Subcutaneous abdominal adipose tissue (tissue), 5 donors: ENCODE measurements at regions not wholly inside any gene's neighbourhood (a gene's known extent, or its start where the extent isn't known, plus 50 kb on each side); places are given as distances from the start of the nearest gene placed in this dataset.

Source experiments
- H3K27ac ChIP-seq: one replicate; pipeline ENCODE4 v1.7.0; 2013; ENCODE audit warnings: low read depth, mild to moderate bottlenecking, inconsistent platforms, low read length, moderate library complexity
- H3K27me3 ChIP-seq, 5 donors: one replicate each; pipeline ENCODE4 v1.7.0; 2013; ENCODE audit warnings: low read length in 5 of 5, inconsistent platforms in 1 of 5; ENCODE audit not compliant: control insufficient read depth in 5 of 5, insufficient read depth in 4 of 5
- H3K36me3 ChIP-seq, 5 donors: one replicate each; pipeline ENCODE4 v1.7.0; 2013; ENCODE audit warnings: low read length in 5 of 5; ENCODE audit not compliant: control insufficient read depth in 5 of 5, insufficient read depth in 5 of 5
- H3K4me1 ChIP-seq, 5 donors: one replicate each; pipeline ENCODE4 v1.7.0; 2013; ENCODE audit warnings: low read length in 5 of 5, mild to moderate bottlenecking in 3 of 5, moderate library complexity in 1 of 5; ENCODE audit not compliant: control insufficient read depth in 5 of 5, insufficient read depth in 5 of 5
- H3K4me3 ChIP-seq, 5 donors: one replicate each; pipeline ENCODE4 v1.7.0; 2013; ENCODE audit warnings: low read length in 5 of 5, low read depth in 1 of 5
- H3K9ac ChIP-seq, 5 donors: one replicate each; pipeline ENCODE4 v1.7.0; 2013; ENCODE audit warnings: low read length in 5 of 5, mild to moderate bottlenecking in 4 of 5, moderate library complexity in 3 of 5
- H3K9me3 ChIP-seq, 5 donors: one replicate each; pipeline ENCODE4 v1.7.0; 2013; ENCODE audit warnings: low read length in 5 of 5; ENCODE audit not compliant: control insufficient read depth in 5 of 5
- donor health status: healthy.
- donor health status: healthy.
- donor health status: healthy.
- donor health status: healthy.
- donor health status: healthy.

DNA sequence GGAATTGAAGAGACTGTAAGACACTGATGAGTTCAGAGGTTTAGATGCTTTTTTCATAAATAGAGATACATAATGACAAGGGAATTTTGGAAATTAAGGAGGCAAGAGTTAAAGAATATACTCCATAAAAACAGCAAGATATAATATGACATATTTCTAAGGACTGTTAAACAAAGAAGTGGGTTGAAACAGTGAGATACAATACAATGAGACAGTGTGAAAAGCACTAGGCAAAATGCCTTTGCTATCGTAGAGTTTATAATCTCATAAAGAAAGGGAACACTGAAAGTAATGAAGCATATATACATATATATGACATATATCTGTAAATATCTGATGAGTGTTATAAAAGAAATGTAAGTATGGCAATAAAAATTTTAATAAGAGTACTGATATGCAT, 1496.2 kb downstream of the TECRL start:
- Histone ChIP-seq H3K9me3 (no peaks in the 10 kb centered on the region), H3K27me3 (no peaks in the 10 kb centered on the region), H3K4me3 (no peak overlapping the region), H3K36me3 (no peaks in the 10 kb centered on the region), H3K9ac (no peak overlapping the region), H3K4me1 (no peaks in the 10 kb centered on the region), H3K27ac (no peak overlapping the region)

DNA sequence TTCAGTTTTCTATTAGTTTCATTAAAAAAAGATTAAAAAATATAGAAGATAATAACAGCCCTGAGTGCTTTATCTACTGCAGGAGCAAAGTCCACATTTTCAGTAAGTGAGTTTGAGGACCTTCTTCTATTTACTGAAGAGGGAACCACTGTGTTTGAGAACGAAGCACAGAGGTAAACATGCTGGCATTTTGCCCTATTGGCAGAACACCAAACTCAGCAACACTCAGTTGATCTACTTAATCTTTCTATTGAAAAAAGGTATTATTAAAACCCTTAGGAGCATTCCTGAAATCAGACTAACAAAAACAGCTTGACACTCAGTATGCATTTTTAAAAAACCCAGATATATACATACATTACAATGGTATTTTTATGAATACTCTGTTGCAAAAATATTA, 1496.7 kb downstream of the TECRL start:
- Histone ChIP-seq H3K36me3 (no peaks in the 10 kb centered on the region), H3K4me1 (no peaks in the 10 kb centered on the region), H3K27ac (no peak overlapping the region), H3K4me3 (no peak overlapping the region), H3K9me3 (no peaks in the 10 kb centered on the region), H3K9ac (no peak overlapping the region), H3K27me3 (no peaks in the 10 kb centered on the region)

DNA sequence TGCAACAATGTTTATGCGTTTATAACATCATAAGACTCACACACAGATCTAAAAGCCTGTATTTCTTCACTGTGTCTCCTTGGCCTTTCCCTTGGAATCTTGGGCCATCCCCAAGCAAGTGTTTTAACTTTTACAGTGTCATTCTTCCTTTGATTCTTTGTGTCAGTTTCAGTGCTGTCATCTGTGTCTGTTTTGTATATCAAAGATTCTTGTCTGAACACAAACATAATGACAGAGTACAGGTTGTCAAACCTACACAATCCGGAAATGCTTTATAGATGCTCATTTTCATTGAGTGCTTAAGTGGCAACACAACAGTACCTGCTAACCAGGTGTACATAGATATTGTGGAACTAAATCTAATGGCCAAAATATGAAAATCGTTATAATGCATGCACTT, 1500.0 kb downstream of the TECRL start:
- no peak overlapping the region for H3K27ac ChIP-seq
- H3K9me3 ChIP-seq = no peaks in the 10 kb centered on the region
- no peak overlapping the region for H3K4me3 ChIP-seq
- H3K4me1 ChIP-seq = no peaks in the 10 kb centered on the region
- no peaks in the 10 kb centered on the region for H3K27me3 ChIP-seq
- no peak overlapping the region for H3K9ac ChIP-seq
- no peaks in the 10 kb centered on the region for H3K36me3 ChIP-seq

DNA sequence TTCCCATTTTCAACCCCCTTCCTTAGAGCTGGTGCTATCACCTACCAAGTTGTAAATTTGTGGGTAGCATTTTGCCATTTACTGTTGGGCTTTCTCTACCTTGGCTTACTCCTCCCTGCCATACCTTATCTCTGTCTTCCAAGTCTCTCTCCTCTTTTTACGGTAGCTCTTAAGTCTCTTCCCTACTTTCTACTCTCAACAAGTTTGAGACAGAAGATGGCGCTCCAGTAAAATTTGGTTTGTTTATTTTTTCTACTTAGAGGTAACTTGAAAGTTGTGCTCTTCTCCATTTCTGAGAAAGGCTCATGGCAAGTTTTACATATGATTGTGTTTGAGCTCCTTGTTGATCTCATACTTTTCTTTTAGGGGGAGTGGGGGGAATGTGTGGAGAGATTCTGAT, 1508.1 kb downstream of the TECRL start:
- H3K36me3 ChIP-seq = no peaks in the 10 kb centered on the region
- H3K27ac ChIP-seq = no peak overlapping the region
- H3K4me3 ChIP-seq = no peak overlapping the region
- no peaks in the 10 kb centered on the region for H3K4me1 ChIP-seq
- peaks cover 0 to 15% (median 13%) of the 10 kb centered on the region in 5 donors for H3K9me3 ChIP-seq
- H3K9ac ChIP-seq = no peak overlapping the region
- no peaks in the 10 kb centered on the region for H3K27me3 ChIP-seq

DNA sequence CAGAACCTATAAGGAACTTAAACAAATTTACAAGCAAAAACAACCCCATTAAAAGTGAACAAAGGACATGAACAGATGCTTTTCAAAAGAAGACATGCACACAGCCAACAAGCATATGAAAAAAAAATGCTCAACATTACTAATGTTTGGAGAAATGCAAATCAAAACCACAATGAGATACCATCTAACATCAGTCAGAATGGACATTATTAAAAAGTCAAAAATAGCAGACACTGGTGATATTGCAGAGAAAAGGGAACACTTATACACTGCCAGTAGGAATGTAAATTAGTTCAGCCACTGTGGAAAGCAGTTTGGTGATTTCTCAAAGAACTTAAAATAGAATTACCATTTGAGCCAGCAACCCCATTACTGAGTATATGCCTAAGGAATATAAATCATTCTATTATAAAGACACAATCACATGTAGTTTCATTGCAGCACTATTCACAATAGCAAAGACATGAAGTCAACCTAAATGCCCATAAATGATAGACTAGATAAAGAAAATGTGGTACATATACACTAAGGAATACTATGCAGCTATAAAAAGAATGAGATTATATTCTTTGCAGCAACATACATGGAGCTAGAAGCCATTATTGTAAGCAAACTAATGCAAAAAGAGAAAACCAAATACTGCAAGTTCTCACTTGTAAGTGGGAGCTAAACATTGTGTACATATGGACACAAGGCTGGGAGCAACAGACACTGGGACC, 1509.4 kb downstream of the TECRL start:
- no peak overlapping the region for H3K4me3 ChIP-seq
- H3K9me3 ChIP-seq = peaks cover 0 to 15% (median 13%) of the 10 kb centered on the region in 5 donors
- no peaks in the 10 kb centered on the region for H3K27me3 ChIP-seq
- H3K36me3 ChIP-seq = no peaks in the 10 kb centered on the region
- no peak overlapping the region for H3K9ac ChIP-seq
- H3K4me1 ChIP-seq = no peaks in the 10 kb centered on the region
- H3K27ac ChIP-seq = no peak overlapping the region

DNA sequence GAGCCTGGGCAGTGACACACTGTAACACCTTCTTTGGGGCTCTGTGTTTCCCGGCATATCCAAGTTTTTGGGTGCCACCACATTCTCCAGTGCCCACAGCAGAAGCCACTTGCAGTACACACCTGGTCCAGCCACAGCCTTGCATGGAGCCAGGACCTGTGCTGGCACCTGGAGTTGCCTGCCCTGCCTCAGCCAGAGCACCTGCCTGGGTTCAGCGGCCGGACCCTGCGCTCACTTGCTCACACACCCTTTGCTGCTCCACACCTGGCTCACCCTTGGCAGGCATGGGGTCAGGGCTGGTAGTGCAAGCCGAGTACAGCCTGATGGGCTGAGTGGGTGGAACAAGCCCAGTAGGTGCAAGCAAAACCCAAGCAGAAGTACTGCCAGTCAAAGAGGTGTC, 1511.1 kb downstream of the TECRL start:
- H3K4me1 ChIP-seq = no peaks in the 10 kb centered on the region
- H3K27ac ChIP-seq = no peak overlapping the region
- H3K9me3 ChIP-seq = peaks cover 0 to 15% (median 13%) of the 10 kb centered on the region in 5 donors
- no peaks in the 10 kb centered on the region for H3K27me3 ChIP-seq
- H3K4me3 ChIP-seq = no peak overlapping the region
- no peak overlapping the region for H3K9ac ChIP-seq
- H3K36me3 ChIP-seq = no peaks in the 10 kb centered on the region

DNA sequence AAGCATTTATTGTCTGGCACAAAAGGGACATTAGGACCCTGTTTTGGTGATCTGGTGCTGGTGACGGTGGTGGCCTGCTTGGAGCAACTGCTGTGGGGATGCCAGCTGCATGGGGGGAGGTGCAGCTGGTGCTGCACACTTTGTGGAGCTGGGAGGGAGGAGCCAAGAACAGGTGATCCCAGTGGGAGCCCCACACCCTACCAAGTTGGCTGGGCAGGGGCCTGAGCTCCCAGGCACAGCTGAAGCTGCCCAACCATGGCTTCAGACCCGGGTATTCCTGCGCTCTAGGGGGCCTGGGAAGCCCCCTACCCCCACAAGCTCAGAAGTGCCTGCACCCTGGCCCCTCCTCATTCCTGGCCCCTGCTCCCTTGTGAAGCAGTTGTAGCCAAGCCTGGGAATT, 1512.5 kb downstream of the TECRL start:
- Histone ChIP-seq H3K9me3 (peaks cover 0 to 15% (median 13%) of the 10 kb centered on the region in 5 donors), H3K4me1 (no peaks in the 10 kb centered on the region), H3K27me3 (no peaks in the 10 kb centered on the region), H3K36me3 (no peaks in the 10 kb centered on the region), H3K4me3 (no peak overlapping the region), H3K9ac (no peak overlapping the region), H3K27ac (no peak overlapping the region)

DNA sequence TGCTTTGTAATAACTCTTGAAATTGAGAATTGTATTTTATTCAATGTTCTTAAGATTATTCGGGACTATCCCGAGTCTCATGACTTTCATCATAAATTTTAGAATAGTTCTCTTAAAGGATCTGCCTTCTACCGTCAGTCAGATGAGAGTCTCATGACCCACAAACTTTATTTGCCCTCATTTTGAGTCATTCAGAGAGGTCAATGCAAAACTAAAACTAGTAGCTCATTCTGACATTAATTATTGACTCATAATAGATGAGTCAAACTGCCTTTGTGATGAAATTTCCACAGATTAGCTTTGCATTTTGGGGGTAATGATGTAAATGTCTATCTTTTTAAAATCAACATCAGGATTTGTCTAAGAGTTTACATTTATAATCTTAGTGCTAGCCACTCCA, 1527.3 kb downstream of the TECRL start:
- Histone ChIP-seq H3K4me3 (no peak overlapping the region), H3K27me3 (no peaks in the 10 kb centered on the region), H3K36me3 (no peaks in the 10 kb centered on the region), H3K27ac (no peak overlapping the region), H3K4me1 (no peaks in the 10 kb centered on the region), H3K9ac (no peak overlapping the region), H3K9me3 (peaks cover 0 to 4% (median 0%) of the 10 kb centered on the region in 5 donors)

DNA sequence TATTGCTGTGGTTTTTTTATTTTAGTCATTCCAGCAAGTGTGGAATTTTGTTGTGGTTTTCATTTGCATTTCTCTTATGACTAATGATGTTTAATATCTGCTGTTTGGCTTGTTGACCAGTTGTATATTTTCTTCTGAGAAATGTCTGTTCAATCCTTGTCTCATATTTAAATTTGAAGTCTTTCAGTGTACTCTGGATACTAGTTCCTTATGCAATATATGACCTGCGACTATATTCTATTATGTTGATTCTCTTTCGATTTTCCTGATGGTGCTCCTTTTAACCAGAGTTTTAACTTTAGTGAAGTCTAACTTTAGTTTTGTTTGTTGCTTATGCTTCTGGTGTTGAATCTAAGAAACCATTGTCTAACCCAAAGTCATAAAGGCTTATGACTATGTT, 1528.0 kb downstream of the TECRL start:
- Histone ChIP-seq H3K27me3 (no peaks in the 10 kb centered on the region), H3K4me1 (no peaks in the 10 kb centered on the region), H3K36me3 (no peaks in the 10 kb centered on the region), H3K9ac (no peak overlapping the region), H3K27ac (no peak overlapping the region), H3K9me3 (peaks cover 0 to 4% (median 0%) of the 10 kb centered on the region in 5 donors), H3K4me3 (no peak overlapping the region)

DNA sequence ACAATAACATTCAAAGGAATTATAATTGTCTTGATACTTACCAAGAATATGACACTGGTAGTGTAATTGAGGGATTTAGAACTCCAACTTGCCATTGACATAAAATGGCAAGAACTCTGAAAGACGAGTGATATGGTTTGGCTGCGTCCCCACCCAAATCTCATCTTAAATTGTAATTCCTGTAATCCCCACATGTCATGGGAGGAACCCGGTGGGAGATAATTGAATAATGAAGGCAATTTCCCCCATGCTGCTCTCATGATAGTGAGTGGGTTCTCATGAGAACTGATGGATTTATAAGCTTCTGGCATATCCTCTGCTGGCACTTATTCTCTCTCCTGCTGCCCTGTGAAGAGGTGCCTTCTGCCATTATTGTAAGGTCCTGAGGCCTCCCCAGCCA, 1536.4 kb downstream of the TECRL start:
- Histone ChIP-seq H3K9me3 (peaks cover 0 to 7% (median 2%) of the 10 kb centered on the region in 5 donors), H3K27ac (no peak overlapping the region), H3K36me3 (no peaks in the 10 kb centered on the region), H3K27me3 (no peaks in the 10 kb centered on the region), H3K4me1 (no peaks in the 10 kb centered on the region), H3K9ac (no peak overlapping the region), H3K4me3 (no peak overlapping the region)
